Stimulated activated memory B cell treated with anti-CD40 and anti-IgM and Interleukin-4, amounts not matched to agents 10 μg/mL and 1 μg/mL and 100 μg/mL, for 72 hours (primary cell): ENCODE measurements at regions not wholly inside any gene's neighbourhood (a gene's known extent, or its start where the extent isn't known, plus 50 kb on each side); places are given as distances from the start of the nearest gene placed in this dataset.

Source experiments
- ATAC-seq: fragments of 150-1000 bp; cut with Tn5 transposase; 2 replicates; pipeline ENCODE4 v1.10.0; 2021
- H3K27ac Mint-ChIP-seq: one replicate; pipeline ENCODE4 v1.8.0; 2022; ENCODE audit warnings: mild to moderate bottlenecking, mixed read lengths
- H3K27me3 Mint-ChIP-seq: one replicate; pipeline ENCODE4 v1.8.0; 2022; ENCODE audit warnings: mixed read lengths
- H3K36me3 Mint-ChIP-seq: one replicate; pipeline ENCODE4 v1.8.0; 2022; ENCODE audit warnings: mixed read lengths
- H3K4me1 Mint-ChIP-seq: one replicate; pipeline ENCODE4 v1.8.0; 2022; ENCODE audit warnings: mixed read lengths
- H3K4me3 Mint-ChIP-seq: one replicate; pipeline ENCODE4 v1.8.0; 2022; ENCODE audit warnings: mild to moderate bottlenecking, moderate library complexity, mixed read lengths
- H3K9me3 Mint-ChIP-seq: one replicate; pipeline ENCODE4 v1.8.0; 2022; ENCODE audit warnings: mixed read lengths

- no peak for ATAC-seq
- no peaks in the 10 kb centered on the region for H3K36me3 Mint-ChIP-seq
- peaks cover 9% of the 10 kb centered on the region for H3K9me3 Mint-ChIP-seq
- H3K27me3 Mint-ChIP-seq = peaks cover 21% of the 10 kb centered on the region
- no peak overlapping the region for H3K4me3 Mint-ChIP-seq
- peaks cover 7% of the 10 kb centered on the region for H3K4me1 Mint-ChIP-seq
- H3K27ac Mint-ChIP-seq = no peak overlapping the region
Observed at GRCh38 chr10:125343983-125344382, 183.6 kb upstream of the CTBP2 start.

GRCh38 chr10:125343118-125343925 lies 183.0 kb upstream of the CTBP2 start:
- H3K9me3 Mint-ChIP-seq = peaks cover 10% of the 10 kb centered on the region
- peaks cover 7% of the 10 kb centered on the region for H3K4me1 Mint-ChIP-seq
- no peak for ATAC-seq
- H3K36me3 Mint-ChIP-seq = no peaks in the 10 kb centered on the region
- H3K27ac Mint-ChIP-seq = no peak overlapping the region
- no peak overlapping the region for H3K4me3 Mint-ChIP-seq
- peaks cover 21% of the 10 kb centered on the region for H3K27me3 Mint-ChIP-seq

- H3K36me3 Mint-ChIP-seq = no peaks in the 10 kb centered on the region
- H3K4me3 Mint-ChIP-seq = no peak overlapping the region
- H3K9me3 Mint-ChIP-seq = peaks cover 12% of the 10 kb centered on the region
- peaks cover 7% of the 10 kb centered on the region for H3K4me1 Mint-ChIP-seq
- no peak for ATAC-seq
- H3K27ac Mint-ChIP-seq = no peak overlapping the region
- H3K27me3 Mint-ChIP-seq = peaks cover 16% of the 10 kb centered on the region
Observed at GRCh38 chr10:125341611-125342010, 181.2 kb upstream of the CTBP2 start.

GRCh38 chr10:125340903-125341302 lies 180.5 kb upstream of the CTBP2 start:
- no peak overlapping the region for H3K27ac Mint-ChIP-seq
- H3K9me3 Mint-ChIP-seq = peaks cover 12% of the 10 kb centered on the region
- H3K4me3 Mint-ChIP-seq = no peak overlapping the region
- H3K27me3 Mint-ChIP-seq = peaks cover 10% of the 10 kb centered on the region
- H3K36me3 Mint-ChIP-seq = no peaks in the 10 kb centered on the region
- no peak for ATAC-seq
- peaks cover 7% of the 10 kb centered on the region for H3K4me1 Mint-ChIP-seq

GRCh38 chr10:125337510-125337909 lies 177.1 kb upstream of the CTBP2 start:
- ATAC-seq = no peak
- H3K27ac Mint-ChIP-seq = no peak overlapping the region
- H3K36me3 Mint-ChIP-seq = no peaks in the 10 kb centered on the region
- H3K4me1 Mint-ChIP-seq = no peaks in the 10 kb centered on the region
- peaks cover 8% of the 10 kb centered on the region for H3K9me3 Mint-ChIP-seq
- H3K4me3 Mint-ChIP-seq = no peak overlapping the region
- no peaks in the 10 kb centered on the region for H3K27me3 Mint-ChIP-seq

GRCh38 chr10:125334545-125334944 lies 174.2 kb upstream of the CTBP2 start:
- peaks cover 8% of the 10 kb centered on the region for H3K27me3 Mint-ChIP-seq
- H3K4me1 Mint-ChIP-seq = no peaks in the 10 kb centered on the region
- no peak overlapping the region for H3K27ac Mint-ChIP-seq
- peaks cover 8% of the 10 kb centered on the region for H3K9me3 Mint-ChIP-seq
- H3K36me3 Mint-ChIP-seq = no peaks in the 10 kb centered on the region
- H3K4me3 Mint-ChIP-seq = no peak overlapping the region
- ATAC-seq = no peak

GRCh38 chr10:125333769-125334168 lies 173.4 kb upstream of the CTBP2 start:
- Mint-ChIP-seq H3K27me3 (peaks cover 8% of the 10 kb centered on the region), H3K27ac (no peak overlapping the region), H3K4me1 (no peaks in the 10 kb centered on the region), H3K9me3 (peaks cover 3% of the 10 kb centered on the region), H3K36me3 (no peaks in the 10 kb centered on the region), H3K4me3 (no peak overlapping the region)
- no peak for ATAC-seq

- H3K4me1 Mint-ChIP-seq = no peaks in the 10 kb centered on the region
- no peak overlapping the region for H3K27ac Mint-ChIP-seq
- H3K4me3 Mint-ChIP-seq = no peak overlapping the region
- H3K36me3 Mint-ChIP-seq = no peaks in the 10 kb centered on the region
- ATAC-seq = no peak
- peaks cover 2% of the 10 kb centered on the region for H3K9me3 Mint-ChIP-seq
- H3K27me3 Mint-ChIP-seq = peaks cover 8% of the 10 kb centered on the region
Observed at GRCh38 chr10:125333209-125333591, 172.8 kb upstream of the CTBP2 start.

GRCh38 chr10:125332548-125333208 lies 172.3 kb upstream of the CTBP2 start:
- Mint-ChIP-seq H3K9me3 (peaks cover 2% of the 10 kb centered on the region), H3K4me1 (no peaks in the 10 kb centered on the region), H3K27ac (no peak overlapping the region), H3K36me3 (no peaks in the 10 kb centered on the region), H3K27me3 (peaks cover 8% of the 10 kb centered on the region), H3K4me3 (no peak overlapping the region)
- no peak for ATAC-seq

- H3K9me3 Mint-ChIP-seq = peaks cover 2% of the 10 kb centered on the region
- H3K27ac Mint-ChIP-seq = no peak overlapping the region
- no peaks in the 10 kb centered on the region for H3K4me1 Mint-ChIP-seq
- ATAC-seq = no peak
- peaks cover 8% of the 10 kb centered on the region for H3K27me3 Mint-ChIP-seq
- H3K36me3 Mint-ChIP-seq = no peaks in the 10 kb centered on the region
- no peak overlapping the region for H3K4me3 Mint-ChIP-seq
Observed at GRCh38 chr10:125331056-125331455, 170.7 kb upstream of the CTBP2 start.

- Mint-ChIP-seq H3K36me3 (no peaks in the 10 kb centered on the region), H3K4me1 (no peaks in the 10 kb centered on the region), H3K27me3 (peaks cover 8% of the 10 kb centered on the region), H3K4me3 (no peak overlapping the region), H3K27ac (no peak overlapping the region), H3K9me3 (peaks cover 10% of the 10 kb centered on the region)
- no peak for ATAC-seq
Observed at GRCh38 chr10:125329056-125329455, 168.7 kb upstream of the CTBP2 start.

GRCh38 chr10:125325326-125325725 lies 165.0 kb upstream of the CTBP2 start:
- Mint-ChIP-seq H3K9me3 (peaks cover 18% of the 10 kb centered on the region), H3K27me3 (no peaks in the 10 kb centered on the region), H3K4me1 (no peaks in the 10 kb centered on the region), H3K4me3 (no peak overlapping the region), H3K36me3 (no peaks in the 10 kb centered on the region), H3K27ac (no peak overlapping the region)
- no peak for ATAC-seq

- no peaks in the 10 kb centered on the region for H3K27me3 Mint-ChIP-seq
- peaks cover 17% of the 10 kb centered on the region for H3K9me3 Mint-ChIP-seq
- ATAC-seq = no peak
- H3K4me1 Mint-ChIP-seq = no peaks in the 10 kb centered on the region
- no peak overlapping the region for H3K27ac Mint-ChIP-seq
- no peak overlapping the region for H3K4me3 Mint-ChIP-seq
- H3K36me3 Mint-ChIP-seq = no peaks in the 10 kb centered on the region
Observed at GRCh38 chr10:125316436-125316835, 156.1 kb upstream of the CTBP2 start.

- peaks cover 10% of the 10 kb centered on the region for H3K27me3 Mint-ChIP-seq
- no peak overlapping the region for H3K27ac Mint-ChIP-seq
- ATAC-seq = no peak
- H3K36me3 Mint-ChIP-seq = no peaks in the 10 kb centered on the region
- H3K4me1 Mint-ChIP-seq = no peaks in the 10 kb centered on the region
- H3K4me3 Mint-ChIP-seq = no peak overlapping the region
- peaks cover 6% of the 10 kb centered on the region for H3K9me3 Mint-ChIP-seq
Observed at GRCh38 chr10:125300937-125301336, 140.6 kb upstream of the CTBP2 start.

GRCh38 chr10:125299461-125299860 lies 139.1 kb upstream of the CTBP2 start:
- H3K27me3 Mint-ChIP-seq = peaks cover 10% of the 10 kb centered on the region

GRCh38 chr10:125296598-125296997 lies 136.2 kb upstream of the CTBP2 start:
- Mint-ChIP-seq H3K4me3 (no peak overlapping the region), H3K36me3 (no peaks in the 10 kb centered on the region), H3K9me3 (peaks cover 12% of the 10 kb centered on the region), H3K27ac (no peak overlapping the region), H3K4me1 (no peaks in the 10 kb centered on the region), H3K27me3 (peaks cover 10% of the 10 kb centered on the region)
- no peak for ATAC-seq

More at GRCh38 chr10:125299461-125299860, 139.1 kb upstream of the CTBP2 start:
- Mint-ChIP-seq H3K4me1 (no peaks in the 10 kb centered on the region), H3K4me3 (no peak overlapping the region), H3K27ac (no peak overlapping the region), H3K36me3 (no peaks in the 10 kb centered on the region), H3K9me3 (peaks cover 10% of the 10 kb centered on the region)
- no peak for ATAC-seq
